H1 (cell line): ENCODE measurements at regions not wholly inside any gene's neighbourhood (a gene's known extent, or its start where the extent isn't known, plus 50 kb on each side); places are given as distances from the start of the nearest gene placed in this dataset.
A peak's percentile ranks its signal among the peaks of the same experiment; 100 is the strongest.

Experiments used
- CTCF ChIA-PET: fragments of 300-600 bp; sonication (Branson Sonifier 250); formaldehyde crosslinking; loops from one replicate; lab custom pipeline; 2021; ENCODE audit not compliant: partially characterized antibody; lab: Charles Lee
- POLR2A ChIA-PET: fragments of 300-600 bp; sonication (Branson Sonifier 250); formaldehyde crosslinking; loops from one replicate; lab custom pipeline; 2021; ENCODE audit warnings: inconsistent platforms; ENCODE audit not compliant: partially characterized antibody; lab: Charles Lee
- DNase-seq, 2 experiments: peaks; one replicate each; pipeline versions ENCODE4 v3.0.0 to v3.0.0-alpha.2; 2010 to 2022; ENCODE audit warnings: low spot score in 2 of 2, low read depth in 1 of 2, mixed read lengths in 1 of 2
- FAIRE-seq: peaks from 2 replicates; lab custom pipeline; 2011; peaks lifted over from hg19 to GRCh38; lab: Jason Lieb, UNC
- H2AFZ ChIP-seq: 2 replicates; pipeline ENCODE4 v1.8.1; 2012; ENCODE audit warnings: low read length, inconsistent platforms
- H2AK5ac ChIP-seq: 2 replicates; pipeline ENCODE4 v1.6.1; 2013; ENCODE audit warnings: low read depth, low read length
- H2BK120ac ChIP-seq: replicated peaks from 2 replicates; pipeline ENCODE3; 2013; ENCODE audit warnings: low read depth, low read length, inconsistent platforms
- H2BK12ac ChIP-seq: 2 replicates; pipeline ENCODE4 v1.6.1; 2013; ENCODE audit warnings: low read depth, low read length
- H2BK15ac ChIP-seq: 2 replicates; pipeline ENCODE4 v1.6.1; 2013; ENCODE audit warnings: low read length
- H2BK20ac ChIP-seq: 2 replicates; pipeline ENCODE4 v1.6.1; 2013; ENCODE audit warnings: low read length
- H2BK5ac ChIP-seq: 2 replicates; pipeline ENCODE4 v1.6.1; 2013; ENCODE audit warnings: low read depth, low read length
- H3K14ac ChIP-seq: 2 replicates; pipeline ENCODE4 v1.6.1; 2013; ENCODE audit warnings: inconsistent platforms; ENCODE audit not compliant: insufficient read length
- H3K18ac ChIP-seq: 2 replicates; pipeline ENCODE4 v1.6.1; 2013; ENCODE audit warnings: low read length; ENCODE audit errors: extremely low read depth
- H3K23ac ChIP-seq: 2 replicates; pipeline ENCODE4 v1.6.1; 2013; ENCODE audit warnings: inconsistent platforms; ENCODE audit not compliant: insufficient read length
- H3K23me2 ChIP-seq: 2 replicates; pipeline ENCODE4 v1.6.1; 2013; ENCODE audit warnings: low read depth, low read length
- H3K27ac ChIP-seq: 2 replicates; pipeline ENCODE4 v1.6.1; 2011; ENCODE audit warnings: low read depth, low read length, inconsistent platforms
- H3K27me3 ChIP-seq, 4 experiments: replicated peaks in 1 of 4; 1 replicate in 1 of 4; 2 replicates in 3 of 4; pipeline versions ENCODE4 v1.6.1 to v1.8.1; 2011 to 2013; ENCODE audit warnings: low read length in 3 of 4, mild to moderate bottlenecking in 3 of 4, inconsistent platforms in 2 of 4, mixed read lengths in 2 of 4, moderate library complexity in 1 of 4; ENCODE audit not compliant: control insufficient read depth in 3 of 4, insufficient read depth in 3 of 4; ENCODE audit errors: extremely low read depth in 1 of 4
- H3K36me3 ChIP-seq, 4 experiments: 2 replicates each; pipeline versions ENCODE4 v1.6.1 to v1.8.1; 2011 to 2013; ENCODE audit warnings: mild to moderate bottlenecking in 4 of 4, low read length in 3 of 4, moderate library complexity in 2 of 4, control low read depth in 1 of 4, inconsistent platforms in 1 of 4; ENCODE audit not compliant: insufficient read depth in 4 of 4, control insufficient read depth in 2 of 4
- H3K4ac ChIP-seq: replicated peaks from 2 replicates; pipeline ENCODE3; 2013; ENCODE audit warnings: low read length, low read depth, mixed read lengths, inconsistent platforms; ENCODE audit not compliant: insufficient read length
- H3K4me1 ChIP-seq, 4 experiments: replicated peaks in 1 of 4; 1 replicate in 1 of 4; 2 replicates in 3 of 4; pipeline versions ENCODE4 v1.6.1 to v1.8.1; 2011 to 2013; ENCODE audit warnings: low read length in 3 of 4, inconsistent platforms in 2 of 4, mixed read lengths in 1 of 4; ENCODE audit not compliant: insufficient read depth in 4 of 4, control insufficient read depth in 3 of 4
- H3K4me2 ChIP-seq, 2 experiments: 2 replicates each; pipeline versions ENCODE4 v1.6.1 to v1.8.1; 2011 to 2013; ENCODE audit warnings: low read depth in 2 of 2, low read length in 2 of 2, control low read depth in 1 of 2, inconsistent platforms in 1 of 2, mild to moderate bottlenecking in 1 of 2; ENCODE audit not compliant: insufficient read depth in 1 of 2
- H3K4me3 ChIP-seq, 4 experiments: fragments of 200-600, 300-600 bp in 1 of 4; sonication (generic), shearing (Covaris generic), sonication (Bioruptor Twin) in 1 of 4; 2 replicates each; pipeline versions ENCODE4 v1.5.1 to v1.8.1; 2011 to 2016; ENCODE audit warnings: low read length in 4 of 4, low read depth in 3 of 4, control low read depth in 2 of 4, inconsistent platforms in 2 of 4, mild to moderate bottlenecking in 2 of 4, mixed read lengths in 1 of 4, moderate library complexity in 1 of 4; ENCODE audit not compliant: insufficient read depth in 2 of 4; ENCODE audit errors: extremely low read depth in 1 of 4
- H3K56ac ChIP-seq: replicated peaks from 2 replicates; pipeline ENCODE3; 2013; ENCODE audit warnings: low read depth, mild to moderate bottlenecking, mixed read lengths, low read length, inconsistent platforms; ENCODE audit not compliant: insufficient read length
- H3K79me1 ChIP-seq: 2 replicates; pipeline ENCODE4 v1.6.1; 2013; ENCODE audit warnings: low read depth, low read length, control low read depth
- H3K79me2 ChIP-seq, 2 experiments: 2 replicates each; pipeline versions ENCODE4 v1.6.1 to v1.8.1; 2012 to 2013; ENCODE audit warnings: low read length in 2 of 2, mild to moderate bottlenecking in 2 of 2, inconsistent platforms in 1 of 2; ENCODE audit not compliant: insufficient read depth in 2 of 2, control insufficient read depth in 1 of 2
- H3K9ac ChIP-seq, 4 experiments: replicated peaks in 1 of 4; 1 replicate in 1 of 4; 2 replicates in 3 of 4; pipeline versions ENCODE4 v1.6.1 to v1.8.1; 2011 to 2013; ENCODE audit warnings: low read depth in 3 of 4, low read length in 3 of 4, control low read depth in 2 of 4, mild to moderate bottlenecking in 2 of 4, moderate library complexity in 2 of 4, inconsistent platforms in 1 of 4; ENCODE audit errors: extremely low read depth in 1 of 4
- H3K9me3 ChIP-seq, 2 experiments: 2 replicates each; pipeline versions ENCODE4 v1.6.1 to v1.8.1; 2012 to 2013; ENCODE audit warnings: mild to moderate bottlenecking in 2 of 2, moderate library complexity in 2 of 2, control low read depth in 1 of 2, inconsistent platforms in 1 of 2, low read depth in 1 of 2, low read length in 1 of 2, mixed read lengths in 1 of 2; ENCODE audit not compliant: insufficient read depth in 2 of 2
- H4K20me1 ChIP-seq, 2 experiments: replicated peaks in 1 of 2; 2 replicates each; pipeline versions ENCODE3 to v1.8.1; 2011 to 2013; ENCODE audit warnings: inconsistent platforms in 2 of 2, low read length in 2 of 2, mild to moderate bottlenecking in 1 of 2; ENCODE audit not compliant: insufficient read depth in 2 of 2, control insufficient read depth in 1 of 2
- H4K5ac ChIP-seq: 2 replicates; pipeline ENCODE4 v1.6.1; 2013; ENCODE audit warnings: low read length, low read depth, mixed read lengths, inconsistent platforms; ENCODE audit not compliant: insufficient read length
- H4K8ac ChIP-seq: 2 replicates; pipeline ENCODE4 v1.8.0; 2013; ENCODE audit warnings: mild to moderate bottlenecking, moderate library complexity, low read length, inconsistent platforms; ENCODE audit not compliant: insufficient read depth; ENCODE audit errors: extremely low read depth
- H4K91ac ChIP-seq: replicated peaks from 2 replicates; pipeline ENCODE3; 2013; ENCODE audit warnings: low read length, mixed read lengths, inconsistent platforms; ENCODE audit not compliant: insufficient read length
- ATF3 ChIP-seq: IDR thresholded peaks from 2 replicates; pipeline ENCODE4 v1.6.1; 2011; ENCODE audit warnings: low read depth, mild to moderate bottlenecking, low read length; ENCODE audit not compliant: insufficient read depth
- CEBPB ChIP-seq: IDR thresholded peaks from 2 replicates; pipeline ENCODE4 v1.6.1; 2012; ENCODE audit warnings: low read depth, low read length
- POU5F1 ChIP-seq: IDR thresholded peaks from 2 replicates; pipeline ENCODE4 v1.6.1; 2011; ENCODE audit warnings: low read depth, mild to moderate bottlenecking, low read length, moderate library complexity
- SAP30 ChIP-seq: fragments of 300-600 bp; sonication (generic); IDR thresholded peaks from 2 replicates; pipeline ENCODE4 v1.7.1; 2012; ENCODE audit warnings: low read length, moderate library complexity, mild to moderate bottlenecking, inconsistent platforms; ENCODE audit not compliant: insufficient read depth, insufficient replicate concordance
- SIN3A ChIP-seq, 2 experiments: IDR thresholded peaks in 1 of 2; conservative IDR thresholded peaks in 1 of 2; 2 replicates each; pipeline ENCODE4 v1.6.1; 2011 to 2012; ENCODE audit warnings: low read length in 2 of 2, improper control_type of control experiment in 1 of 2, low read depth in 1 of 2, mild to moderate bottlenecking in 1 of 2
- SIX5 ChIP-seq: IDR thresholded peaks from 2 replicates; pipeline ENCODE4 v1.6.1; 2011; ENCODE audit warnings: mild to moderate bottlenecking, low read depth, low read length
- SRF ChIP-seq: IDR thresholded peaks from 2 replicates; pipeline ENCODE4 v1.6.1; 2011; ENCODE audit warnings: mild to moderate bottlenecking, low read depth, low read length, moderate library complexity
- TBP ChIP-seq: IDR thresholded peaks from 2 replicates; pipeline ENCODE4 v1.6.1; 2011; ENCODE audit warnings: low read depth, low read length, improper control_type of control experiment
- USF2 ChIP-seq: IDR thresholded peaks from 2 replicates; pipeline ENCODE4 v1.6.1; 2011; ENCODE audit warnings: low read length, improper control_type of control experiment
- WGBS, 2 experiments: shearing (Covaris generic) in 1 of 2; methylation state at CpG; one replicate each; pipeline versions ENCODE4 v1.1.6 to v1.1.7; 2013 to 2015; ENCODE audit warnings: low lambda C conversion rate in 2 of 2, mixed read lengths in 2 of 2, inconsistent platforms in 1 of 2, low coverage in 1 of 2, missing lambda C conversion rate in 1 of 2; ENCODE audit not compliant: insufficient replicate concordance in 2 of 2, insufficient coverage in 1 of 2, insufficient read length in 1 of 2; ENCODE audit errors: extremely low coverage in 1 of 2, missing lambda C conversion rate in 1 of 2; 5-methylcytosine and 5-hydroxymethylcytosine counted together

GRCh38 chr2:21856708-21857107 is 732.9 kb downstream of the TDRD15 start:
- Histone ChIP-seq H3K79me2 (no peaks in the 10 kb centered on the region), H4K91ac (no peak overlapping the region), H4K8ac (no peak overlapping the region), H3K79me1 (no peaks in the 10 kb centered on the region), H3K4me3 (no peak overlapping the region), H3K27ac (no peak overlapping the region), H3K18ac (no peak overlapping the region), H4K5ac (no peak overlapping the region), H3K14ac (no peak overlapping the region), H2AFZ (peak overlapping the region; percentile 76), H3K4ac (no peak overlapping the region), H2BK5ac (no peak overlapping the region), H3K9me3 (no peaks in the 10 kb centered on the region; a peak in 1 of 4 replicates), H2BK20ac (no peak overlapping the region), H2BK15ac (no peak overlapping the region), H3K4me1 (peaks cover 0 to 6% (median 5%) of the 10 kb centered on the region in 4 experiments; a peak in 3 of 7 replicates), H2BK120ac (no peak overlapping the region), H3K23me2 (no peaks in the 10 kb centered on the region), H3K9ac (no peak overlapping the region; a peak in 1 of 7 replicates), H3K36me3 (no peaks in the 10 kb centered on the region), H3K56ac (no peak overlapping the region), H2BK12ac (no peak overlapping the region), H3K23ac (no peak overlapping the region), H3K4me2 (peak overlapping the region; percentile 5 to 18; a peak in 1 of 4 replicates), H2AK5ac (no peak overlapping the region), H3K27me3 (no peaks in the 10 kb centered on the region), H4K20me1 (no peaks in the 10 kb centered on the region)
- CTCF ChIA-PET: interaction anchor here (1.0 kb wide), 1 partner anchor 257 kb away, joined by 4 read pairs; no protein-coding TSS in a partner anchor
- POLR2A ChIA-PET: no interaction called here
- DNase-seq (no peak), FAIRE-seq (no peak)
- WGBS, 2 experiments: 49% methylated on average over 3 of the region's 3 CpGs; no CpG with 5 or more reads in 1 of the 2 experiments
- TF ChIP-seq TBP: no peak
- TF ChIP-seq CEBPB: no peak
- TF ChIP-seq ATF3: no peak
- TF ChIP-seq SIX5: no peak
- no peak for TF ChIP-seq SIN3A (conservative IDR thresholded peaks at IDR 0.05 in 1 of 2, IDR thresholded peaks at IDR 0.05 in 1 of 2; ENCODE audit: low read depth in 1 of 2, low read length in 2 of 2)
- TF ChIP-seq SAP30: no peak
- TF ChIP-seq SRF: no peak
- TF ChIP-seq POU5F1: no peak
- no peak for TF ChIP-seq USF2
